BLaER1 treated with 17β-estradiol and CSF1 and Interleukin-3, amounts not matched to agents 10 nM and 100 nM (cell line): ENCODE measurements at regions not wholly inside any gene's neighbourhood (a gene's known extent, or its start where the extent isn't known, plus 50 kb on each side); places are given as distances from the start of the nearest gene placed in this dataset.

Experiments used
- H3K27ac ChIP-seq, 11 experiments: shearing (Covaris generic); formaldehyde crosslinking; 2 replicates each; pipeline ENCODE4 v1.8.1; 2022
- H3K27me3 ChIP-seq, 11 experiments: shearing (Covaris generic); formaldehyde crosslinking; 2 replicates each; pipeline ENCODE4 v1.8.1; 2022
- H3K36me3 ChIP-seq, 11 experiments: shearing (Covaris generic); formaldehyde crosslinking; 2 replicates each; pipeline ENCODE4 v1.8.1; 2022
- H3K4me1 ChIP-seq, 10 experiments: shearing (Covaris generic); formaldehyde crosslinking; 2 replicates each; pipeline ENCODE4 v1.8.1; 2022
- H3K4me2 ChIP-seq, 11 experiments: shearing (Covaris generic); formaldehyde crosslinking; 2 replicates each; pipeline ENCODE4 v1.8.1; 2022
- H3K4me3 ChIP-seq, 10 experiments: shearing (Covaris generic); formaldehyde crosslinking; 2 replicates each; pipeline ENCODE4 v1.8.1; 2022
- H3K9ac ChIP-seq, 11 experiments: shearing (Covaris generic); formaldehyde crosslinking; 2 replicates each; pipeline ENCODE4 v1.8.1; 2022
- H3K9me3 ChIP-seq, 11 experiments: shearing (Covaris generic); formaldehyde crosslinking; replicated peaks in 1 of 11; 2 replicates each; pipeline ENCODE4 v1.8.1; 2022
- H4K20me1 ChIP-seq, 11 experiments: shearing (Covaris generic); formaldehyde crosslinking; 2 replicates each; pipeline ENCODE4 v1.8.1; 2022
- Cebpa-rat ChIP-seq, 11 experiments: shearing (Covaris generic); IDR thresholded peaks; 2 replicates each; pipeline ENCODE4 v1.8.1; 2022

GRCh38 chr19:29120466-29120865 is 92.5 kb downstream of the UQCRFS1 start:
- Histone ChIP-seq H3K27me3 (no peaks in the 10 kb centered on the region), H3K36me3 (no peaks in the 10 kb centered on the region), H3K27ac (no peak overlapping the region), H4K20me1 (no peaks in the 10 kb centered on the region; a peak in 1 of 22 replicates), H3K9ac (no peak overlapping the region), H3K4me1 (no peaks in the 10 kb centered on the region; a peak in 1 of 20 replicates), H3K9me3 (peaks cover 23 to 37% (median 25%) of the 10 kb centered on the region in 11 experiments), H3K4me2 (no peak overlapping the region), H3K4me3 (no peak overlapping the region)
- no peak for TF ChIP-seq Cebpa-rat (IDR thresholded peaks at IDR 0.05)

- no peak overlapping the region for H3K9ac ChIP-seq
- no peak for TF ChIP-seq Cebpa-rat (IDR thresholded peaks at IDR 0.05)
- H3K36me3 ChIP-seq: no peaks in the 10 kb centered on the region
- no peak overlapping the region for H3K27ac ChIP-seq
- H3K9me3 ChIP-seq: peaks cover 20 to 32% (median 21%) of the 10 kb centered on the region in 11 experiments
- H3K4me3 ChIP-seq: no peak overlapping the region
- H3K27me3 ChIP-seq: no peaks in the 10 kb centered on the region
- H3K4me2 ChIP-seq: no peak overlapping the region
- H3K4me1 ChIP-seq: no peaks in the 10 kb centered on the region; a peak in 1 of 20 replicates
- H4K20me1 ChIP-seq: no peaks in the 10 kb centered on the region; a peak in 1 of 22 replicates
These were observed 93.4 kb downstream of the UQCRFS1 start for GRCh38 chr19:29119590-29119989.

- H3K9me3 ChIP-seq: peaks cover 8 to 20% (median 9%) of the 10 kb centered on the region in 11 experiments; a peak in 21 of 22 replicates
- no peak overlapping the region for H3K4me2 ChIP-seq
- no peaks in the 10 kb centered on the region; a peak in 1 of 20 replicates for H3K4me1 ChIP-seq
- no peaks in the 10 kb centered on the region; a peak in 1 of 22 replicates for H4K20me1 ChIP-seq
- H3K36me3 ChIP-seq: no peaks in the 10 kb centered on the region
- H3K27me3 ChIP-seq: no peaks in the 10 kb centered on the region
- H3K9ac ChIP-seq: no peak overlapping the region
- no peak overlapping the region for H3K27ac ChIP-seq
- H3K4me3 ChIP-seq: no peak overlapping the region
- no peak for TF ChIP-seq Cebpa-rat (IDR thresholded peaks at IDR 0.05)
These were observed 94.6 kb downstream of the UQCRFS1 start for GRCh38 chr19:29118389-29118788.

GRCh38 chr19:29117926-29118325 is 95.0 kb downstream of the UQCRFS1 start:
- H3K4me3 ChIP-seq: no peak overlapping the region
- no peak overlapping the region for H3K27ac ChIP-seq
- H3K4me2 ChIP-seq: no peak overlapping the region
- H3K36me3 ChIP-seq: no peaks in the 10 kb centered on the region
- H3K27me3 ChIP-seq: no peaks in the 10 kb centered on the region
- no peaks in the 10 kb centered on the region; a peak in 1 of 22 replicates for H4K20me1 ChIP-seq
- peaks cover 3 to 15% (median 5%) of the 10 kb centered on the region in 11 experiments; a peak in 16 of 22 replicates for H3K9me3 ChIP-seq
- TF ChIP-seq Cebpa-rat (IDR thresholded peaks at IDR 0.05): no peak
- H3K4me1 ChIP-seq: no peaks in the 10 kb centered on the region; a peak in 1 of 20 replicates
- H3K9ac ChIP-seq: no peak overlapping the region

- Histone ChIP-seq H3K4me3 (no peak overlapping the region), H4K20me1 (no peaks in the 10 kb centered on the region; a peak in 1 of 22 replicates), H3K27ac (no peak overlapping the region), H3K4me2 (no peak overlapping the region), H3K9me3 (peaks cover 0 to 7% (median 0%) of the 10 kb centered on the region in 11 experiments; a peak in 1 of 22 replicates), H3K27me3 (no peaks in the 10 kb centered on the region), H3K4me1 (no peaks in the 10 kb centered on the region; a peak in 1 of 20 replicates), H3K36me3 (no peaks in the 10 kb centered on the region), H3K9ac (no peak overlapping the region)
- no peak for TF ChIP-seq Cebpa-rat (IDR thresholded peaks at IDR 0.05)
These were observed 97.8 kb downstream of the UQCRFS1 start for GRCh38 chr19:29115181-29115580.

- Histone ChIP-seq H3K4me2 (no peak overlapping the region), H3K27me3 (no peaks in the 10 kb centered on the region)
- TF ChIP-seq Cebpa-rat (IDR thresholded peaks at IDR 0.05): no peak
These were observed 99.1 kb downstream of the UQCRFS1 start for GRCh38 chr19:29113838-29114237.

GRCh38 chr19:29111576-29111975 is 101.4 kb downstream of the UQCRFS1 start:
- Histone ChIP-seq H3K4me1 (no peaks in the 10 kb centered on the region), H4K20me1 (no peaks in the 10 kb centered on the region), H3K36me3 (no peaks in the 10 kb centered on the region), H3K9ac (no peak overlapping the region), H3K27ac (no peak overlapping the region), H3K27me3 (no peaks in the 10 kb centered on the region), H3K9me3 (peaks cover 0 to 5% (median 0%) of the 10 kb centered on the region in 11 experiments; a peak in 1 of 22 replicates), H3K4me2 (no peak overlapping the region), H3K4me3 (no peak overlapping the region)
- no peak for TF ChIP-seq Cebpa-rat (IDR thresholded peaks at IDR 0.05)

More at GRCh38 chr19:29113838-29114237, 99.1 kb downstream of the UQCRFS1 start:
- H3K9ac ChIP-seq: no peak overlapping the region
- no peaks in the 10 kb centered on the region for H4K20me1 ChIP-seq
- H3K36me3 ChIP-seq: no peaks in the 10 kb centered on the region
- H3K4me1 ChIP-seq: no peaks in the 10 kb centered on the region; a peak in 1 of 20 replicates
- H3K4me3 ChIP-seq: no peak overlapping the region
- no peak overlapping the region for H3K27ac ChIP-seq
- H3K9me3 ChIP-seq: peaks cover 0 to 7% (median 0%) of the 10 kb centered on the region in 11 experiments; a peak in 1 of 22 replicates

GRCh38 chr19:29107831-29108230 is 105.1 kb downstream of the UQCRFS1 start:
- H3K4me3 ChIP-seq: no peak overlapping the region
- H3K27me3 ChIP-seq: no peaks in the 10 kb centered on the region
- H3K36me3 ChIP-seq: no peaks in the 10 kb centered on the region
- no peak for TF ChIP-seq Cebpa-rat (IDR thresholded peaks at IDR 0.05)
- no peak overlapping the region for H3K27ac ChIP-seq
- H3K9me3 ChIP-seq: no peaks in the 10 kb centered on the region
- H4K20me1 ChIP-seq: no peaks in the 10 kb centered on the region
- H3K4me1 ChIP-seq: no peaks in the 10 kb centered on the region
- no peak overlapping the region for H3K4me2 ChIP-seq
- H3K9ac ChIP-seq: no peak overlapping the region

GRCh38 chr19:29106346-29106885 is 106.5 kb downstream of the UQCRFS1 start:
- Histone ChIP-seq H3K4me1 (no peaks in the 10 kb centered on the region), H3K4me3 (no peak overlapping the region), H3K4me2 (no peak overlapping the region), H3K27ac (no peak overlapping the region), H3K27me3 (no peaks in the 10 kb centered on the region), H3K9me3 (no peaks in the 10 kb centered on the region), H4K20me1 (no peaks in the 10 kb centered on the region), H3K9ac (no peak overlapping the region), H3K36me3 (no peaks in the 10 kb centered on the region)
- TF ChIP-seq Cebpa-rat (IDR thresholded peaks at IDR 0.05): no peak

- Histone ChIP-seq H4K20me1 (no peaks in the 10 kb centered on the region), H3K27me3 (no peaks in the 10 kb centered on the region), H3K9ac (no peak overlapping the region), H3K4me2 (no peak overlapping the region), H3K27ac (no peak overlapping the region), H3K9me3 (no peaks in the 10 kb centered on the region), H3K36me3 (no peaks in the 10 kb centered on the region), H3K4me3 (no peak overlapping the region), H3K4me1 (no peaks in the 10 kb centered on the region)
- no peak for TF ChIP-seq Cebpa-rat (IDR thresholded peaks at IDR 0.05)
These were observed 107.2 kb downstream of the UQCRFS1 start for GRCh38 chr19:29105629-29106292.
